ENCODE measurements at regions not wholly inside any gene's neighbourhood (a gene's known extent, or its start where the extent isn't known, plus 50 kb on each side); places are given as distances from the start of the nearest gene placed in this dataset.

DNA sequence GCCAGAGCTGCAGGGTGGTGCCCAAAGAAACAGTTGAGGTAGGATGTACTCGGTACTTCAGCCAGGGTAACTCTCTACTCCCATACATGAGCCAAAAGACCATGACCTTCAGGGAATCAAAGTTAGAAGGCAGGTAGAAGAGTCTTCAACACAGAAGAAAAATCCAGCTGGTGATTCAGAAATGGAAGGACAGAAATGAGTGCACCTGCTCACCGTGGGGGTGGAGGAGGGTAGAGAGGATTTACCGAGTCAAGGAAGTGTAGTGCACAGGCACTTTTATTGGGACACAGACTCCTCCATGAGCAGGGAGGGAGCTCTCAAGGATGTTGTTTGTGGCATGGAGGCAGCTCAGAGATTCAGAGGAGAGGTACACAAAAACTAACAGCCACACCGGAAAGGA is 330.3 kb upstream of the PRDM1 start:
- Mint-ChIP-seq H3K4me1 (no peaks in the 10 kb centered on the region), H3K9me3 (peaks cover 0 to 4% (median 0%) of the 10 kb centered on the region in 7 donors), H3K4me3 (no peak overlapping the region), H3K36me3 (no peaks in the 10 kb centered on the region), H3K27me3 (ENCODE audit: low read depth in 3 of 3) (peaks cover 0 to 2% (median 2%) of the 10 kb centered on the region in 3 donors), H3K27ac (no peak overlapping the region)
- no peaks in the 10 kb centered on the region for H3K79me2 ChIP-seq (ENCODE audit: insufficient read depth, low read length)
- no peak overlapping the region for H3K9ac ChIP-seq (ENCODE audit: insufficient read depth, low read length, poor library complexity, severe bottlenecking)
- H4K20me1 ChIP-seq (ENCODE audit: insufficient read depth, low read length), result no peaks in the 10 kb centered on the region
- no peak overlapping the region for H2AFZ ChIP-seq (ENCODE audit: insufficient read depth, low read depth, low read length, poor library complexity, severe bottlenecking)
- no peak for DNase-seq
- 94% methylated on average over 3 of the region's 4 CpGs for WGBS (ENCODE audit: insufficient coverage)
- H3K9me3 ChIP-seq (replicated peaks in 1 of 2; ENCODE audit: control insufficient read depth in 1 of 2, insufficient read depth in 1 of 2, low read length in 2 of 2), result no peaks in the 10 kb centered on the region
- H3K27ac ChIP-seq (ENCODE audit: low read depth in 1 of 2, low read length in 2 of 2), result no peak overlapping the region
- intact Hi-C loops (cut with micrococcal nuclease), result no loop called here
- H3K27me3 ChIP-seq (ENCODE audit: control insufficient read depth in 2 of 2, insufficient read depth in 2 of 2, low read length in 2 of 2), result no peaks in the 10 kb centered on the region
- H3K36me3 ChIP-seq (replicated peaks in 1 of 2; ENCODE audit: control insufficient read depth in 1 of 2, insufficient read depth in 2 of 2, low read length in 2 of 2), result no peaks in the 10 kb centered on the region
- no peak overlapping the region for H3K4me2 ChIP-seq (replicated peaks; ENCODE audit: extremely low read depth, low read length, poor library complexity, severe bottlenecking)
- no peak for TF ChIP-seq CTCF (IDR thresholded peaks at IDR 0.05)
- H3K4me3 ChIP-seq (replicated peaks in 1 of 3; ENCODE audit: low read depth in 2 of 3, low read length in 3 of 3), result no peak overlapping the region
- H3K4me1 ChIP-seq (ENCODE audit: control insufficient read depth in 1 of 2, insufficient read depth in 2 of 2, low read length in 2 of 2), result no peaks in the 10 kb centered on the region

GRCh38 chr6:105753620-105754211 is 332.4 kb upstream of the PRDM1 start:
- WGBS (ENCODE audit: insufficient coverage), result no CpG with 5 or more reads among the region's 6 CpGs
- H3K4me3 Mint-ChIP-seq, result no peak overlapping the region
- H3K27me3 ChIP-seq (ENCODE audit: control insufficient read depth in 2 of 2, insufficient read depth in 2 of 2, low read length in 2 of 2), result no peaks in the 10 kb centered on the region
- peaks cover 0 to 4% (median 0%) of the 10 kb centered on the region in 7 donors for H3K9me3 Mint-ChIP-seq
- no peaks in the 10 kb centered on the region for H3K79me2 ChIP-seq (ENCODE audit: insufficient read depth, low read length)
- DNase-seq, result no peak
- no peak overlapping the region for H3K27ac Mint-ChIP-seq
- H3K4me3 ChIP-seq (replicated peaks in 1 of 3; ENCODE audit: low read depth in 2 of 3, low read length in 3 of 3), result no peak overlapping the region
- peaks cover 4 to 5% of the 10 kb centered on the region in 2 donors for H3K4me1 ChIP-seq (ENCODE audit: control insufficient read depth in 1 of 2, insufficient read depth in 2 of 2, low read length in 2 of 2)
- no peak for TF ChIP-seq CTCF (IDR thresholded peaks at IDR 0.05)
- H3K27ac ChIP-seq (ENCODE audit: low read depth in 1 of 2, low read length in 2 of 2), result no peak overlapping the region
- no peaks in the 10 kb centered on the region for H3K9me3 ChIP-seq (replicated peaks in 1 of 2; ENCODE audit: control insufficient read depth in 1 of 2, insufficient read depth in 1 of 2, low read length in 2 of 2)
- H3K27me3 Mint-ChIP-seq (ENCODE audit: low read depth in 3 of 3), result peaks cover 0 to 3% (median 2%) of the 10 kb centered on the region in 3 donors
- no peaks in the 10 kb centered on the region for H4K20me1 ChIP-seq (ENCODE audit: insufficient read depth, low read length)
- no peaks in the 10 kb centered on the region for H3K36me3 ChIP-seq (replicated peaks in 1 of 2; ENCODE audit: control insufficient read depth in 1 of 2, insufficient read depth in 2 of 2, low read length in 2 of 2)
- intact Hi-C loops (cut with micrococcal nuclease), result no loop called here
- H2AFZ ChIP-seq (ENCODE audit: insufficient read depth, low read depth, low read length, poor library complexity, severe bottlenecking), result no peak overlapping the region
- no peaks in the 10 kb centered on the region for H3K36me3 Mint-ChIP-seq
- peaks cover 4% of the 10 kb centered on the region for H3K4me1 Mint-ChIP-seq
- H3K9ac ChIP-seq (ENCODE audit: insufficient read depth, low read length, poor library complexity, severe bottlenecking), result no peak overlapping the region
- H3K4me2 ChIP-seq (replicated peaks; ENCODE audit: extremely low read depth, low read length, poor library complexity, severe bottlenecking), result no peak overlapping the region
